Liver (tissue), 8 donors: ENCODE measurements at regions not wholly inside any gene's neighbourhood (a gene's known extent, or its start where the extent isn't known, plus 50 kb on each side); places are given as distances from the start of the nearest gene placed in this dataset.

Experiments
- DNase-seq: peaks from one replicate; pipeline ENCODE4 v3.0.0-alpha.2; 2017; ENCODE audit warnings: low spot score
- H3K27ac ChIP-seq, 2 donors: one replicate each; pipeline ENCODE4 v1.7.0; 2013; ENCODE audit warnings: inconsistent platforms in 2 of 2, low read length in 2 of 2, control low read depth in 1 of 2, low read depth in 1 of 2, mild to moderate bottlenecking in 1 of 2
- H3K27me3 ChIP-seq, 4 donors: one replicate each; pipeline versions ENCODE4 v1.6.1 to v1.7.0; 2013; ENCODE audit warnings: low read length in 3 of 4, inconsistent platforms in 1 of 4, mild to moderate bottlenecking in 1 of 4, moderate library complexity in 1 of 4; ENCODE audit not compliant: control insufficient read depth in 4 of 4, insufficient read depth in 4 of 4
- H3K36me3 ChIP-seq, 4 donors: one replicate each; pipeline versions ENCODE4 v1.6.1 to v1.7.0; 2013; ENCODE audit warnings: low read length in 3 of 4, mild to moderate bottlenecking in 3 of 4, low read depth in 1 of 4, moderate library complexity in 1 of 4; ENCODE audit not compliant: control insufficient read depth in 4 of 4, insufficient read depth in 3 of 4
- H3K4me1 ChIP-seq, 4 donors: one replicate each; pipeline versions ENCODE4 v1.6.1 to v1.7.0; 2013; ENCODE audit warnings: low read length in 3 of 4, mild to moderate bottlenecking in 3 of 4, moderate library complexity in 1 of 4; ENCODE audit not compliant: control insufficient read depth in 4 of 4, insufficient read depth in 4 of 4
- H3K4me3 ChIP-seq, 3 donors: one replicate each; pipeline versions ENCODE4 v1.6.1 to v1.7.0; 2013; ENCODE audit warnings: low read length in 3 of 3, control low read depth in 1 of 3, low read depth in 1 of 3, mild to moderate bottlenecking in 1 of 3
- H3K9ac ChIP-seq, 2 donors: one replicate each; pipeline ENCODE4 v1.7.0; 2013; ENCODE audit warnings: low read length in 2 of 2, mild to moderate bottlenecking in 2 of 2, moderate library complexity in 2 of 2, control low read depth in 1 of 2, low read depth in 1 of 2
- H3K9me3 ChIP-seq, 4 donors: one replicate each; pipeline versions ENCODE4 v1.6.1 to v1.7.0; 2013; ENCODE audit warnings: low read length in 3 of 4; ENCODE audit not compliant: control insufficient read depth in 4 of 4
- ATF3 ChIP-seq: IDR thresholded peaks from 2 replicates; pipeline ENCODE4 v1.6.1; 2016; ENCODE audit warnings: antibody characterized with exemption
- CTCF ChIP-seq: fragments of 150-350 bp; IDR thresholded peaks from 2 replicates; pipeline ENCODE4 v1.5.1; 2017; ENCODE audit warnings: improper control_type of control experiment, low read depth, low read length; ENCODE audit not compliant: missing input control
- EGR1 ChIP-seq, 2 donors: IDR thresholded peaks; 2 replicates each; pipeline ENCODE4 v1.6.1; 2016 to 2018; ENCODE audit warnings: antibody characterized with exemption in 2 of 2, low read depth in 2 of 2
- FOXA1 ChIP-seq: IDR thresholded peaks from 2 replicates; pipeline ENCODE4 v1.6.1; 2016; ENCODE audit warnings: antibody characterized with exemption
- FOXA2 ChIP-seq: IDR thresholded peaks from 2 replicates; pipeline ENCODE4 v1.6.1; 2016; ENCODE audit warnings: antibody characterized with exemption
- GABPA ChIP-seq, 2 donors: IDR thresholded peaks in 1 of 2; conservative IDR thresholded peaks in 1 of 2; 2 replicates each; pipeline ENCODE4 v1.6.1; 2016; ENCODE audit warnings: antibody characterized with exemption in 2 of 2, mild to moderate bottlenecking in 1 of 2, moderate library complexity in 1 of 2
- HNF4A ChIP-seq, 2 donors: conservative IDR thresholded peaks; 2 replicates each; pipeline ENCODE4 v1.6.1; 2016; ENCODE audit warnings: antibody characterized with exemption in 2 of 2, mild to moderate bottlenecking in 2 of 2
- HNF4G ChIP-seq: IDR thresholded peaks from 2 replicates; pipeline ENCODE4 v1.6.1; 2016; ENCODE audit warnings: antibody characterized with exemption
- JUND ChIP-seq, 2 donors: IDR thresholded peaks; 2 replicates each; pipeline ENCODE4 v1.6.1; 2016; ENCODE audit warnings: antibody characterized with exemption in 2 of 2
- NR2F2 ChIP-seq: IDR thresholded peaks from 2 replicates; pipeline ENCODE4 v1.6.1; 2016; ENCODE audit warnings: antibody characterized with exemption
- RAD21 ChIP-seq, 2 donors: IDR thresholded peaks; 2 replicates each; pipeline ENCODE4 v1.6.1; 2016; ENCODE audit warnings: antibody characterized with exemption in 2 of 2, mild to moderate bottlenecking in 2 of 2
- RXRA ChIP-seq, 2 donors: IDR thresholded peaks; 2 replicates each; pipeline ENCODE4 v1.6.1; 2017 to 2018; ENCODE audit warnings: antibody characterized with exemption in 2 of 2, mild to moderate bottlenecking in 1 of 2
- SP1 ChIP-seq: IDR thresholded peaks from 2 replicates; pipeline ENCODE4 v1.6.1; 2018; ENCODE audit warnings: antibody characterized with exemption, mild to moderate bottlenecking
- TAF1 ChIP-seq: conservative IDR thresholded peaks from 2 replicates; pipeline ENCODE4 v1.6.1; 2016; ENCODE audit warnings: antibody characterized with exemption, mild to moderate bottlenecking
- YY1 ChIP-seq: IDR thresholded peaks from 2 replicates; pipeline ENCODE4 v1.6.1; 2016; ENCODE audit warnings: antibody characterized with exemption, mild to moderate bottlenecking
- ZBTB33 ChIP-seq: IDR thresholded peaks from 2 replicates; pipeline ENCODE4 v1.6.1; 2016; ENCODE audit warnings: antibody characterized with exemption
- WGBS: extraction: QIAGEN DNeasy Blood & Tissue Kit; methylation state at CpG from one replicate; pipeline ENCODE4 v1.1.7; 2013; 5-methylcytosine and 5-hydroxymethylcytosine counted together
- TF ChIP-seq, protein P1 (sequence below): IDR thresholded peaks from 2 replicates; pipeline ENCODE4 v1.6.1; 2016; ENCODE audit warnings: antibody characterized with exemption
- donor health status: healthy.
- donor health status: healthy.
- donor health status: healthy.
- donor health status: healthy.
- donor health status: healthy.

GRCh38 chr9:81373294-81373693 is 316.1 kb downstream of the TLE1 start:
- no peaks in the 10 kb centered on the region for H3K36me3 ChIP-seq
- H3K27ac ChIP-seq, result no peak overlapping the region
- no peaks in the 10 kb centered on the region for H3K4me1 ChIP-seq
- DNase-seq, result no peak
- no peaks in the 10 kb centered on the region for H3K27me3 ChIP-seq
- WGBS, result 86% methylated on average over 4 of the region's 4 CpGs
- H3K9ac ChIP-seq, result no peak overlapping the region
- no peak overlapping the region for H3K4me3 ChIP-seq
- no peaks in the 10 kb centered on the region for H3K9me3 ChIP-seq
- no peak for TF ChIP-seq FOXA1

- Histone ChIP-seq H3K27me3 (no peaks in the 10 kb centered on the region), H3K27ac (no peak overlapping the region), H3K9me3 (no peaks in the 10 kb centered on the region), H3K9ac (no peak overlapping the region), H3K36me3 (no peaks in the 10 kb centered on the region), H3K4me1 (no peaks in the 10 kb centered on the region), H3K4me3 (no peak overlapping the region)
- no peak for DNase-seq
- 77% methylated on average over 8 of the region's 8 CpGs for WGBS
- TF ChIP-seq FOXA2, result no peak
- no peak for TF ChIP-seq YY1
- TF ChIP-seq RAD21 (IDR thresholded peaks at IDR 0.05), result no peak
- TF ChIP-seq FOXA1, result no peak
- no peak for TF ChIP-seq EGR1 (IDR thresholded peaks at IDR 0.05; ENCODE audit: low read depth in 2 of 2)
- no peak for TF ChIP-seq GABPA (IDR thresholded peaks at IDR 0.05 in 1 of 2, conservative IDR thresholded peaks at IDR 0.05 in 1 of 2)
- TF ChIP-seq JUND (IDR thresholded peaks at IDR 0.05), result no peak
- TF ChIP-seq SP1, result no peak
- TF ChIP-seq TAF1, result no peak
- TF ChIP-seq, protein P1, sequence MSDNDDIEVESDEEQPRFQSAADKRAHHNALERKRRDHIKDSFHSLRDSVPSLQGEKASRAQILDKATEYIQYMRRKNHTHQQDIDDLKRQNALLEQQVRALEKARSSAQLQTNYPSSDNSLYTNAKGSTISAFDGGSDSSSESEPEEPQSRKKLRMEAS, result no peak
- no peak for TF ChIP-seq ZBTB33
- no peak for TF ChIP-seq ATF3
- no peak for TF ChIP-seq RXRA (IDR thresholded peaks at IDR 0.05)
- TF ChIP-seq CTCF, result no peak
- TF ChIP-seq HNF4G, result no peak
Measured at GRCh38 chr9:81372628-81373191, 316.6 kb downstream of the TLE1 start.

DNA sequence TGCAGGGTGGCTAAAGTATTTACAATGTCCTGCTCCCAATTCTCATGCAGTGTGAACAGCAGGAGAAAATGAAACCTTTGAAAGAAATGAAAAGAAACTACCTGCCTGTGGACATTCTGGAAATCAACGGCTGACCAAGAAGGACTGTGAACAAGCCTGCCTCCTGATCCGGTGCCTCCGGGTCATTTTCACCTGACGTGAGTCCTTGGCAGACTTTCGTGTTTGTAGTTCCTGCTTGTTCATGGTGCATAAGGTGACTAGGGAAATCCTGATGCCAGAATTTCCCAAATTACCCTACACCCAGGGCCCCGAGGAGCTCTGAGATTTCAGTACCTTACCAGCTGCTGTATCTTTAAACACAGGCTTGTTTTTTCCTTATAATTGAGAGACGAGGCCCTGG is 317.5 kb downstream of the TLE1 start:
- Histone ChIP-seq H3K9ac (no peak overlapping the region), H3K36me3 (no peaks in the 10 kb centered on the region), H3K27ac (peak overlapping the region in 1 of 2 donors; percentile 48), H3K4me1 (no peaks in the 10 kb centered on the region), H3K27me3 (no peaks in the 10 kb centered on the region), H3K4me3 (no peak overlapping the region), H3K9me3 (no peaks in the 10 kb centered on the region)
- 42% methylated on average over 7 of the region's 7 CpGs for WGBS
- DNase-seq, result no peak
- TF ChIP-seq FOXA1 (no peak), TAF1 (no peak), ATF3 (no peak), RXRA (IDR thresholded peaks at IDR 0.05) (peak in 1 of 2 donors; percentile 68), FOXA2 (no peak), HNF4A (conservative IDR thresholded peaks at IDR 0.05) (peak; percentile 17 to 71), CTCF (no peak), HNF4G (no peak), SP1 (peak; percentile 23), ZBTB33 (no peak), JUND (IDR thresholded peaks at IDR 0.05) (peak in 1 of 2 donors; percentile 34), GABPA (IDR thresholded peaks at IDR 0.05 in 1 of 2, conservative IDR thresholded peaks at IDR 0.05 in 1 of 2) (peak in 1 of 2 donors; percentile 65), NR2F2 (no peak)
- TF ChIP-seq, protein P1, result peak; percentile 32
